H9 (cell line): ENCODE measurements at regions not wholly inside any gene's neighbourhood (a gene's known extent, or its start where the extent isn't known, plus 50 kb on each side); places are given as distances from the start of the nearest gene placed in this dataset.

ENCODE experiments used
- DNase-seq: peaks from one replicate; pipeline ENCODE4 v3.0.0-alpha.2; 2017
- H2AFZ ChIP-seq: one replicate; pipeline ENCODE4 v1.6.1; 2013; ENCODE audit warnings: mild to moderate bottlenecking, low read length, control low read depth, moderate library complexity
- H2AK5ac ChIP-seq: 2 replicates; pipeline ENCODE4 v1.6.1; 2013; ENCODE audit warnings: low read length, control low read depth, mixed read lengths; ENCODE audit not compliant: insufficient read length
- H2BK120ac ChIP-seq: one replicate; pipeline ENCODE4 v1.6.1; 2013; ENCODE audit warnings: low read depth, mild to moderate bottlenecking, low read length, control low read depth, inconsistent platforms; ENCODE audit not compliant: poor library complexity, severe bottlenecking
- H2BK12ac ChIP-seq: 2 replicates; pipeline ENCODE4 v1.6.1; 2013; ENCODE audit warnings: low read length, control low read depth, mixed read lengths, low read depth; ENCODE audit not compliant: insufficient read length
- H2BK15ac ChIP-seq: 2 replicates; pipeline ENCODE4 v1.6.1; 2013; ENCODE audit warnings: low read depth, low read length, control low read depth
- H2BK20ac ChIP-seq: one replicate; pipeline ENCODE4 v1.6.1; 2013; ENCODE audit warnings: low read depth, mild to moderate bottlenecking, low read length, control low read depth, inconsistent platforms; ENCODE audit not compliant: poor library complexity, severe bottlenecking
- H2BK5ac ChIP-seq: 2 replicates; pipeline ENCODE4 v1.6.1; 2013; ENCODE audit warnings: low read length, control low read depth, mixed read lengths; ENCODE audit not compliant: insufficient read length
- H3K14ac ChIP-seq: 2 replicates; pipeline ENCODE4 v1.6.1; 2013; ENCODE audit warnings: low read length, control low read depth; ENCODE audit not compliant: insufficient read depth
- H3K18ac ChIP-seq: 2 replicates; pipeline ENCODE4 v1.6.1; 2013; ENCODE audit warnings: low read depth, mild to moderate bottlenecking, mixed read lengths, low read length, control low read depth; ENCODE audit not compliant: insufficient read length
- H3K23ac ChIP-seq: 2 replicates; pipeline ENCODE4 v1.6.1; 2013; ENCODE audit warnings: low read length, control low read depth, mixed read lengths, low read depth; ENCODE audit not compliant: insufficient read length
- H3K23me2 ChIP-seq: 2 replicates; pipeline ENCODE4 v1.6.1; 2013; ENCODE audit warnings: low read depth, mild to moderate bottlenecking, mixed read lengths, low read length, control low read depth; ENCODE audit not compliant: insufficient read length, poor library complexity, severe bottlenecking
- H3K27ac ChIP-seq: 2 replicates; pipeline ENCODE4 v1.5.1; 2013; ENCODE audit warnings: low read length, control low read depth, mixed read lengths, low read depth; ENCODE audit not compliant: insufficient read length
- H3K27me3 ChIP-seq: 2 replicates; pipeline ENCODE4 v1.6.1; 2013; ENCODE audit warnings: low read length, control low read depth, inconsistent platforms; ENCODE audit not compliant: insufficient read depth
- H3K4ac ChIP-seq: 2 replicates; pipeline ENCODE4 v1.6.1; 2013; ENCODE audit warnings: low read depth, mild to moderate bottlenecking, control low read depth, inconsistent platforms, low read length, moderate library complexity
- H3K4me1 ChIP-seq: 2 replicates; pipeline ENCODE4 v1.6.1; 2013; ENCODE audit warnings: low read length, control low read depth, inconsistent platforms; ENCODE audit not compliant: insufficient read depth
- H3K4me2 ChIP-seq: 2 replicates; pipeline ENCODE4 v1.6.1; 2013; ENCODE audit warnings: low read length, control low read depth, mixed read lengths; ENCODE audit not compliant: insufficient read length, insufficient read depth
- H3K56ac ChIP-seq: 2 replicates; pipeline ENCODE4 v1.6.1; 2013; ENCODE audit warnings: low read depth, mild to moderate bottlenecking, mixed read lengths, low read length, control low read depth; ENCODE audit not compliant: insufficient read length
- H3K79me1 ChIP-seq: 2 replicates; pipeline ENCODE4 v1.6.1; 2013; ENCODE audit warnings: low read depth, mild to moderate bottlenecking, moderate library complexity, low read length, control low read depth, inconsistent platforms; ENCODE audit not compliant: insufficient read depth, poor library complexity, severe bottlenecking
- H3K79me2 ChIP-seq: 2 replicates; pipeline ENCODE4 v1.6.1; 2013; ENCODE audit warnings: low read length, control low read depth, inconsistent platforms; ENCODE audit not compliant: insufficient read depth
- H3K9ac ChIP-seq: 2 replicates; pipeline ENCODE4 v1.6.1; 2013; ENCODE audit warnings: low read length, control low read depth, mixed read lengths; ENCODE audit not compliant: insufficient read length; ENCODE audit errors: extremely low read depth
- H3K9me3 ChIP-seq: one replicate; pipeline ENCODE4 v1.6.1; 2013; ENCODE audit warnings: low read depth, low read length, inconsistent platforms; ENCODE audit not compliant: control insufficient read depth
- H3T11ph ChIP-seq: one replicate; pipeline ENCODE4 v1.6.1; 2013; ENCODE audit warnings: mild to moderate bottlenecking, low read length, control low read depth, inconsistent platforms
- H4K20me1 ChIP-seq: one replicate; pipeline ENCODE4 v1.6.1; 2013; ENCODE audit not compliant: control insufficient read depth, insufficient read length, insufficient read depth
- H4K5ac ChIP-seq: 2 replicates; pipeline ENCODE4 v1.6.1; 2013; ENCODE audit warnings: low read depth, mild to moderate bottlenecking, mixed read lengths, low read length, control low read depth; ENCODE audit not compliant: insufficient read length
- H4K8ac ChIP-seq: replicated peaks from 2 replicates; pipeline ENCODE4 v1.6.1; 2013; ENCODE audit warnings: low read length, control low read depth, mixed read lengths, low read depth; ENCODE audit not compliant: insufficient read length
- H4K91ac ChIP-seq: 2 replicates; pipeline ENCODE4 v1.6.1; 2013; ENCODE audit warnings: low read depth, mild to moderate bottlenecking, moderate library complexity, mixed read lengths, low read length, control low read depth; ENCODE audit not compliant: insufficient read length
- H3K27ac Mint-ChIP-seq, 3 experiments: 2 replicates in 2 of 3; 3 replicates in 1 of 3; pipeline ENCODE4 v1.8.0; 2020 to 2021; ENCODE audit warnings: mixed read lengths in 3 of 3, mild to moderate bottlenecking in 1 of 3, moderate library complexity in 1 of 3
- H3K27me3 Mint-ChIP-seq: 2 replicates; pipeline ENCODE4 v1.8.0; 2021; ENCODE audit warnings: low read depth, mild to moderate bottlenecking, moderate library complexity, mixed read lengths
- H3K36me3 Mint-ChIP-seq, 3 experiments: 2 replicates in 2 of 3; 3 replicates in 1 of 3; pipeline ENCODE4 v1.8.0; 2020 to 2021; ENCODE audit warnings: low read depth in 3 of 3, mixed read lengths in 3 of 3; ENCODE audit not compliant: insufficient read depth in 1 of 3
- H3K4me1 Mint-ChIP-seq, 2 experiments: 2 replicates each; pipeline ENCODE4 v1.8.0; 2020; ENCODE audit warnings: mixed read lengths in 2 of 2
- H3K4me3 Mint-ChIP-seq, 2 experiments: 2 replicates in 1 of 2; 3 replicates in 1 of 2; pipeline ENCODE4 v1.8.0; 2020 to 2021; ENCODE audit warnings: mild to moderate bottlenecking in 2 of 2, mixed read lengths in 2 of 2, moderate library complexity in 1 of 2
- H3K9me3 Mint-ChIP-seq, 2 experiments: 2 replicates in 1 of 2; 3 replicates in 1 of 2; pipeline ENCODE4 v1.8.0; 2020; ENCODE audit warnings: mild to moderate bottlenecking in 2 of 2, mixed read lengths in 2 of 2, moderate library complexity in 1 of 2
- CTCF ChIP-seq: fragments of 200-600 bp; sonication (generic); conservative IDR thresholded peaks from 3 replicates; pipeline ENCODE4 v1.8.0; 2021; ENCODE audit warnings: antibody characterized with exemption, mild to moderate bottlenecking

- Mint-ChIP-seq H3K27me3 (no peaks in the 10 kb centered on the region), H3K27ac (no peak overlapping the region), H3K4me1 (no peaks in the 10 kb centered on the region), H3K4me3 (no peak overlapping the region), H3K36me3 (no peaks in the 10 kb centered on the region), H3K9me3 (peaks cover 3 to 4% of the 10 kb centered on the region in 2 experiments; a peak in 2 of 5 replicates)
- Histone ChIP-seq H3K56ac (no peak overlapping the region), H3K4me1 (no peaks in the 10 kb centered on the region), H3K18ac (no peak overlapping the region), H3K23me2 (no peaks in the 10 kb centered on the region), H2BK120ac (no peak overlapping the region), H4K20me1 (no peaks in the 10 kb centered on the region), H3K23ac (no peak overlapping the region), H3K14ac (no peak overlapping the region), H2BK15ac (no peak overlapping the region), H3K9ac (no peak overlapping the region), H2BK5ac (no peak overlapping the region), H4K91ac (no peak overlapping the region), H3K4me2 (no peak overlapping the region), H3T11ph (no peak overlapping the region), H3K9me3 (no peaks in the 10 kb centered on the region), H2AK5ac (no peak overlapping the region), H3K79me2 (no peaks in the 10 kb centered on the region), H2BK12ac (no peak overlapping the region), H3K27me3 (no peaks in the 10 kb centered on the region), H3K27ac (no peak overlapping the region), H4K5ac (no peak overlapping the region), H4K8ac (no peak overlapping the region), H2AFZ (no peak overlapping the region), H2BK20ac (no peak overlapping the region), H3K4ac (no peak overlapping the region), H3K79me1 (no peaks in the 10 kb centered on the region)
- no peak for DNase-seq
- TF ChIP-seq CTCF: no peak
Observed at GRCh38 chr7:52779004-52779403, 256.4 kb upstream of the POM121L12 start.
